GM23338 (cell line): ENCODE measurements at regions not wholly inside any gene's neighbourhood (a gene's known extent, or its start where the extent isn't known, plus 50 kb on each side); places are given as distances from the start of the nearest gene placed in this dataset.

Source experiments
- ATAC-seq: fragments of 200-7000 bp; cut with Tn5 transposase; 3 replicates; pipeline ENCODE4 v1.9.1; 2020
- DNase-seq: peaks from one replicate; pipeline ENCODE4 v3.0.0-alpha.2; 2015; ENCODE audit warnings: low spot score
- H2AFZ ChIP-seq: fragments of 200-600 bp; sonication (generic); 2 replicates; pipeline ENCODE4 v1.8.0; 2016; ENCODE audit warnings: antibody characterized with exemption, mild to moderate bottlenecking, moderate library complexity
- H3F3A ChIP-seq: fragments of 200-600 bp; sonication (generic); replicated peaks from 2 replicates; pipeline ENCODE4 v1.8.0; 2017; ENCODE audit warnings: antibody characterized with exemption, mixed run types, low read depth
- H3K27ac ChIP-seq: fragments of 200-600 bp; sonication (generic); 2 replicates; pipeline ENCODE4 v1.6.1; 2016; ENCODE audit warnings: low read depth
- H3K27me3 ChIP-seq: fragments of 200-600 bp; sonication (generic); 2 replicates; pipeline ENCODE4 v1.8.0; 2016; ENCODE audit warnings: mild to moderate bottlenecking, mixed run types, moderate library complexity; ENCODE audit not compliant: insufficient read depth
- H3K36me3 ChIP-seq: fragments of 200-600 bp; sonication (generic); 2 replicates; pipeline ENCODE4 v1.8.0; 2016; ENCODE audit warnings: mild to moderate bottlenecking; ENCODE audit not compliant: insufficient read depth
- H3K4me1 ChIP-seq: fragments of 200-600 bp; sonication (generic); 2 replicates; pipeline ENCODE4 v1.8.0; 2016; ENCODE audit warnings: mild to moderate bottlenecking, moderate library complexity; ENCODE audit not compliant: insufficient read depth
- H3K4me2 ChIP-seq: fragments of 200-600 bp; sonication (generic); 2 replicates; pipeline ENCODE4 v1.7.1; 2017; ENCODE audit warnings: mixed run types
- H3K4me3 ChIP-seq: fragments of 200-600 bp; sonication (generic); 2 replicates; pipeline ENCODE4 v1.6.1; 2016; ENCODE audit warnings: mixed run types
- H3K79me2 ChIP-seq: fragments of 200-600 bp; sonication (generic); replicated peaks from 2 replicates; pipeline ENCODE4 v1.8.0; 2017; ENCODE audit warnings: mild to moderate bottlenecking; ENCODE audit not compliant: insufficient read depth
- H3K9me2 ChIP-seq: fragments of 200-600 bp; sonication (generic); 2 replicates; pipeline ENCODE4 v1.8.0; 2017; ENCODE audit not compliant: insufficient read depth
- H4K20me1 ChIP-seq: fragments of 200-600 bp; sonication (generic); replicated peaks from 2 replicates; pipeline ENCODE4 v1.8.0; 2017; ENCODE audit warnings: mild to moderate bottlenecking; ENCODE audit not compliant: insufficient read depth
- H3K27ac Mint-ChIP-seq: 2 replicates; pipeline ENCODE4 v1.8.0; 2020; ENCODE audit warnings: inconsistent platforms, mild to moderate bottlenecking, moderate library complexity, mixed read lengths
- H3K27me3 Mint-ChIP-seq: 3 replicates; pipeline ENCODE4 v1.8.0; 2022; ENCODE audit warnings: low read depth, mild to moderate bottlenecking, moderate library complexity, mixed read lengths, inconsistent platforms; ENCODE audit not compliant: insufficient read depth, poor library complexity
- H3K36me3 Mint-ChIP-seq: 3 replicates; pipeline ENCODE4 v1.8.0; 2021; ENCODE audit warnings: low read depth, mild to moderate bottlenecking, inconsistent platforms, moderate library complexity, mixed read lengths
- H3K4me1 Mint-ChIP-seq: 3 replicates; pipeline ENCODE4 v1.8.0; 2020; ENCODE audit warnings: mild to moderate bottlenecking, inconsistent platforms, mixed read lengths
- H3K4me3 Mint-ChIP-seq: 3 replicates; pipeline ENCODE4 v1.8.0; 2021; ENCODE audit warnings: moderate library complexity, mild to moderate bottlenecking, inconsistent platforms, mixed read lengths
- H3K9me3 Mint-ChIP-seq: 3 replicates; pipeline ENCODE4 v1.8.0; 2020; ENCODE audit warnings: moderate library complexity, mild to moderate bottlenecking, inconsistent platforms, mixed read lengths
- CREB1 ChIP-seq: fragments of 250-450 bp; sonication (Bioruptor Pico); IDR thresholded peaks from 2 replicates; pipeline ENCODE4 v1.5.0; 2020; ENCODE audit warnings: low read depth, mild to moderate bottlenecking, moderate library complexity
- CTCF ChIP-seq, 2 experiments: fragments of 200-600 bp in 1 of 2; sonication (generic) in 1 of 2; conservative IDR thresholded peaks; 2 replicates each; pipeline versions ENCODE4 v1.5.1 to v1.6.1; 2016 to 2017; ENCODE audit warnings: antibody characterized with exemption in 2 of 2, low read depth in 2 of 2, mild to moderate bottlenecking in 2 of 2, moderate library complexity in 1 of 2
- EZH2 ChIP-seq: fragments of 200-600 bp; sonication (generic); IDR thresholded peaks from one replicate; pipeline ENCODE4 v1.8.0; 2017; ENCODE audit warnings: antibody characterized with exemption, mild to moderate bottlenecking, low read depth; ENCODE audit not compliant: unreplicated experiment
- EZH2phosphoT487 ChIP-seq: fragments of 200-600 bp; sonication (generic); IDR thresholded peaks from one replicate; pipeline ENCODE4 v1.8.1; 2018; ENCODE audit warnings: antibody characterized with exemption; ENCODE audit not compliant: unreplicated experiment
- NANOG ChIP-seq: IDR thresholded peaks from 2 replicates; pipeline ENCODE4 v1.6.1; 2016; ENCODE audit warnings: antibody characterized with exemption, borderline replicate concordance
- POLR2AphosphoS5 ChIP-seq: IDR thresholded peaks from 2 replicates; pipeline ENCODE4 v1.6.1; 2016; ENCODE audit warnings: antibody characterized with exemption, low read depth
- REST ChIP-seq: IDR thresholded peaks from one replicate; pipeline ENCODE4 v1.6.1; 2018; ENCODE audit warnings: antibody characterized with exemption; ENCODE audit not compliant: unreplicated experiment
- STAT1 ChIP-seq: IDR thresholded peaks from one replicate; pipeline ENCODE4 v1.6.1; 2016; ENCODE audit warnings: antibody characterized with exemption; ENCODE audit not compliant: unreplicated experiment
- ZNF114 ChIP-seq: fragments of 250-450 bp; sonication (Bioruptor Pico); IDR thresholded peaks from 2 replicates; pipeline ENCODE4 v1.5.0; 2020; ENCODE audit warnings: mild to moderate bottlenecking, moderate library complexity
- ZNF331 ChIP-seq: fragments of 250-450 bp; sonication (Bioruptor Pico); IDR thresholded peaks from 2 replicates; pipeline ENCODE4 v1.5.0; 2020; ENCODE audit warnings: low read depth, mild to moderate bottlenecking, moderate library complexity
- ZNF462 ChIP-seq: fragments of 250-450 bp; sonication (Bioruptor Pico); IDR thresholded peaks from 2 replicates; pipeline ENCODE4 v1.5.0; 2020; ENCODE audit warnings: mild to moderate bottlenecking, moderate library complexity
- TF ChIP-seq, protein P1 (sequence below): IDR thresholded peaks from 2 replicates; pipeline ENCODE4 v1.6.1; 2016; ENCODE audit warnings: antibody characterized with exemption

- H3K4me1 ChIP-seq: no peaks in the 10 kb centered on the region
- no peak overlapping the region for H3K27ac ChIP-seq
- no peaks in the 10 kb centered on the region for H3K27me3 ChIP-seq
- H3K9me3 Mint-ChIP-seq: no peaks in the 10 kb centered on the region
- TF ChIP-seq CTCF (conservative IDR thresholded peaks at IDR 0.05; ENCODE audit: low read depth in 2 of 2) (no peak), ZNF462 (CRISPR knock-in tag) (no peak), STAT1 (no peak), REST (no peak), ZNF114 (CRISPR knock-in tag) (no peak), ZNF331 (CRISPR knock-in tag) (no peak), NANOG (no peak), CREB1 (CRISPR knock-in tag) (no peak), EZH2 (no peak), POLR2AphosphoS5 (no peak), EZH2phosphoT487 (no peak)
- TF ChIP-seq, protein P1, sequence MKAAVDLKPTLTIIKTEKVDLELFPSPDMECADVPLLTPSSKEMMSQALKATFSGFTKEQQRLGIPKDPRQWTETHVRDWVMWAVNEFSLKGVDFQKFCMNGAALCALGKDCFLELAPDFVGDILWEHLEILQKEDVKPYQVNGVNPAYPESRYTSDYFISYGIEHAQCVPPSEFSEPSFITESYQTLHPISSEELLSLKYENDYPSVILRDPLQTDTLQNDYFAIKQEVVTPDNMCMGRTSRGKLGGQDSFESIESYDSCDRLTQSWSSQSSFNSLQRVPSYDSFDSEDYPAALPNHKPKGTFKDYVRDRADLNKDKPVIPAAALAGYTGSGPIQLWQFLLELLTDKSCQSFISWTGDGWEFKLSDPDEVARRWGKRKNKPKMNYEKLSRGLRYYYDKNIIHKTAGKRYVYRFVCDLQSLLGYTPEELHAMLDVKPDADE: no peak
- H3K36me3 ChIP-seq: no peaks in the 10 kb centered on the region
- H2AFZ ChIP-seq: peak overlapping the region; percentile 63; the same call in 1 of the 2 replicates
- H3K4me2 ChIP-seq: no peak overlapping the region
- H3K79me2 ChIP-seq: no peaks in the 10 kb centered on the region
- no peak for ATAC-seq
- H3F3A ChIP-seq: no peaks in the 10 kb centered on the region
- no peaks in the 10 kb centered on the region for H4K20me1 ChIP-seq
- no peaks in the 10 kb centered on the region for H3K27me3 Mint-ChIP-seq
- H3K4me3 ChIP-seq: no peak overlapping the region
- H3K4me1 Mint-ChIP-seq: peaks cover 11% of the 10 kb centered on the region; the same call in 2 of the 3 replicates
- DNase-seq: no peak
- no peak overlapping the region; the same call in 1 of the 2 replicates for H3K27ac Mint-ChIP-seq
- H3K9me2 ChIP-seq: 0 out of 2 replicates have a peak, but pooled peaks cover 5% of the 10 kb centered on the region
- H3K4me3 Mint-ChIP-seq: no peak overlapping the region
- no peaks in the 10 kb centered on the region for H3K36me3 Mint-ChIP-seq
These were observed 212.5 kb upstream of the MPHOSPH6 start for GRCh38 chr16:82382521-82382920.
